OCI-LY1 (cell line): ENCODE measurements at regions not wholly inside any gene's neighbourhood (a gene's known extent, or its start where the extent isn't known, plus 50 kb on each side); places are given as distances from the start of the nearest gene placed in this dataset.

ENCODE experiments used
- EZH2 ChIP-seq: fragments of 200-600 bp; sonication (generic), shearing (Covaris generic); IDR thresholded peaks from 2 replicates; pipeline ENCODE4 v1.8.0; 2017; ENCODE audit warnings: borderline replicate concordance, mixed run types, mild to moderate bottlenecking, antibody characterized with exemption, low read length, moderate library complexity, mixed read lengths
- TF ChIP-seq, protein P1 (sequence below): fragments of 200-600 bp; sonication (generic), shearing (Covaris generic); IDR thresholded peaks from 2 replicates; pipeline ENCODE4 v1.5.1; 2017; ENCODE audit warnings: mild to moderate bottlenecking, antibody characterized with exemption, low read length, moderate library complexity, mixed read lengths

DNA sequence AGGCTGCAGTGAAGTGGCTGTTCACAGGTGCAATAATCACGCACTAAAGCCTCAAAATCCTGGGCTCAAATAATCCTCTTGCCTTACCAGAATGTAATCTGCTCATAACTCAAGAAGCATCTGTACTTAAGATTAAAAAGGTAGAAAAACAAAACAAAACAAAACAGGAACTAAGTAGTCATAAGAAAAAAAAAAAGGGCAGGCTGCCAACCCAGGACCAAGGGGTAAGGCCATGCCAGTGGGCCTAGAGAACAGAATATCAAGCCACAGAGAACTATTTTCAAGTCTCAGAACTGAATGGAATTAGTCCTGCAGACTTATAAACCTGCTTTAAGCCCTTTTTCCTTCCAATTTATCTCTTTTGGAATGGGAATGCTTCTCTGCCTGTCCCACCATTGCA is 64.8 kb upstream of the TBC1D3K start:
- TF ChIP-seq, protein P1, sequence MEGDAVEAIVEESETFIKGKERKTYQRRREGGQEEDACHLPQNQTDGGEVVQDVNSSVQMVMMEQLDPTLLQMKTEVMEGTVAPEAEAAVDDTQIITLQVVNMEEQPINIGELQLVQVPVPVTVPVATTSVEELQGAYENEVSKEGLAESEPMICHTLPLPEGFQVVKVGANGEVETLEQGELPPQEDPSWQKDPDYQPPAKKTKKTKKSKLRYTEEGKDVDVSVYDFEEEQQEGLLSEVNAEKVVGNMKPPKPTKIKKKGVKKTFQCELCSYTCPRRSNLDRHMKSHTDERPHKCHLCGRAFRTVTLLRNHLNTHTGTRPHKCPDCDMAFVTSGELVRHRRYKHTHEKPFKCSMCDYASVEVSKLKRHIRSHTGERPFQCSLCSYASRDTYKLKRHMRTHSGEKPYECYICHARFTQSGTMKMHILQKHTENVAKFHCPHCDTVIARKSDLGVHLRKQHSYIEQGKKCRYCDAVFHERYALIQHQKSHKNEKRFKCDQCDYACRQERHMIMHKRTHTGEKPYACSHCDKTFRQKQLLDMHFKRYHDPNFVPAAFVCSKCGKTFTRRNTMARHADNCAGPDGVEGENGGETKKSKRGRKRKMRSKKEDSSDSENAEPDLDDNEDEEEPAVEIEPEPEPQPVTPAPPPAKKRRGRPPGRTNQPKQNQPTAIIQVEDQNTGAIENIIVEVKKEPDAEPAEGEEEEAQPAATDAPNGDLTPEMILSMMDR = no peak
- no peak for TF ChIP-seq EZH2
